DMS153 (cell line): ENCODE measurements at regions not wholly inside any gene's neighbourhood (a gene's known extent, or its start where the extent isn't known, plus 50 kb on each side); places are given as distances from the start of the nearest gene placed in this dataset.
A peak's percentile ranks its signal among the peaks of the same experiment; 100 is the strongest.

Experiments
- DNase-seq: peaks from one replicate; lab custom pipeline; 2025; lab: John Stamatoyannopoulos, UW

DNA sequence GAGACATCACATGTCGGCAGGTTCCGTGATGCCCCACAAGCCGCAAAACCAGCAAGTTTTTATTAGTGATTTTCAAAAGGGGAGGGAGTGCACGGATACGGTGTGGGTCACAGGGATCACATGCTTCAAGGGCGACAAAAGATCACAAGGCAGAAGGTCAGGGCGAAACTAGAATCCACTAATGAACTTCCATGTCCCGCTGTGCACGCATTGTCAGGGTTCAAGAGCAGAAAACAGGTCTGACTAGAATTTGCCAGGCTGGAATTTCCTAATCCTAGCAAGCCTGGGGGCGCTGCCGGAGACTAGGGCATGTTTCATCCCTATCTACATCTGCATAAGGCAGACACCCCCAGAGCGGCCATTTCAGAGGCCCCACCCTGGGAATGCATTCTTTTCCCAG lies 225.2 kb downstream of the NPHP4 start:
- DNase-seq = peak; percentile 69

DNA sequence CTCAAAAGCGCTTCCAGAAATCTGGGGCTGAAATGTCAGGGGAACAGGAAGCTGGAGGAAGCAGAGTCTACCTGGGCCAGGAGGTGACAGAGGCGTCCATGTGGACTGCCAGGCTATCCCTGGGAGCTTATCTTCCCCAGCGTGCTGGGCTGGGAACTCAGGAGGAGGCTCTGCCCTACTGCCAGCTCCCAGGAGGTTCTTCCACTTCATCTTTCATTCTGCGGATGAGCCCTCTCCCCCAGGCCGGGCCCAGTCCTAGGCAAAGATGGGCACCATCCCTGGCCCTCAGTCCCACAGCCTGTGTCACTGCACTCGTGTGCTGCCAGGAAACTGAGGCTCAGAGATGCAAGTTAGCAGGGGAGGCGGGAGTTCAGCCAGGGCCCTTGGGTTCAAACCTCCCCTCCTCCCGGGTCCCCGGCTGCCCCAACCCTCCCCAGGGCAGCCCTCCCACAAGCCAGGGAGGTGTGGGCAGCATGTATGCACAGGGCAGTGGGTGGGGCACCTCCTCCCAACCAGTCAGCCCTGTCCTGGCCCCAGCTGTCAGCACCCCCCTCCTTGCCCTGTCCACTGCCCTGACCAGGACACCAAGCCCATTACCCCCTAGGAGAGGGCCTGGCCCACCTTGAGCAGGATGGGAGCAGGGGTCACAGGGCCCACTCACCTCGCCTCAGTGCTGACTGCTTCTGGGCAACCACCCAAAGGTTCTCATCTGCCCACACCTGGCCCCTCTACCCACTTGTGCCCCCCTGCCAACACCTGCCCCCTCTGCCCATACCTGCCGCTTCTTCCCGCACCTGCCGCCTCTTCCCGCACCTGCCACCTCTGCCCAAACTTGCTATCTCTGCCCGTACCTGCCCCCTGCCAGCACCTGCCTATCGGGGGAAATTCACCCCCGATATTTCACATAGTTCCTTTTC lies 226.0 kb downstream of the NPHP4 start:
- peak; percentile 73 for DNase-seq

DNA sequence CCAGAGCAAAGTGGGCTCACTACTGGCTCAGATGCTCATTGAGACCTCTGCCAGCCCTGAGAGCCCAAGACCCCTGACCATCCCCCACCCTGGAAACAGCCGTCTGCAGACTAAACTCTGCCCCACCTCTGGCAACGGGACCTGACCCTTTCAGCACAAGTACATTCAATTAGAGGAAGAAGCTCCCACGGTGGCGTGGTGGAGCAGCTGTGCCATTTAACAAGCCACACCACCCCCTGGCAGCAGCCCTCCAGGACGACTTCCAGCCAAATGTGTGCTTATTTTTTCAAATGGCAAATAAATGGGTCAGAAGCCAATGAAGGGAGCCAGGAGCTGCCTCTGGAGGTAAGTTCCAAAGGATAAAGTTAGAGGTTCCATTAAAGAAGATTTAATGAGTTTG lies 226.7 kb downstream of the NPHP4 start:
- DNase-seq = no peak

DNA sequence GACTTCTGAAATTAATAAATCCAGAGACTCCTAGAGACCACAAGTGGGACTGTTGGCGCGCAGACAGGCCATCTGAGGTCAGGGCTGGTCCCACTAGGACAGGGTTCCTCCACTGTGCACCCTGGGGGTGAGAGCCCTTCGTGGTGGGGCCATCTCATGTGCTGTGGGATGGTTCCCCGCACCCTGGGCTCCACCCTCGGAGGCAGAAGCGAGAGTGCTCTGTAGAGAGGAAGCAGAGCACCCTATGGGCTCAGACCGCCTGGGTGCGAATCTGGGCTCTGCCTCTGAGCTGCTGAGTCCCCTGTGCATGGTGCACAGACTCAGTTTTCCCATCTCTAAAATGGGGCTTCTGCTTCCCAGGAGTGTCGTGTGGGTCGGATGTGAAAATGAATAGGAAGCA lies 227.3 kb downstream of the NPHP4 start:
- DNase-seq = no peak

DNA sequence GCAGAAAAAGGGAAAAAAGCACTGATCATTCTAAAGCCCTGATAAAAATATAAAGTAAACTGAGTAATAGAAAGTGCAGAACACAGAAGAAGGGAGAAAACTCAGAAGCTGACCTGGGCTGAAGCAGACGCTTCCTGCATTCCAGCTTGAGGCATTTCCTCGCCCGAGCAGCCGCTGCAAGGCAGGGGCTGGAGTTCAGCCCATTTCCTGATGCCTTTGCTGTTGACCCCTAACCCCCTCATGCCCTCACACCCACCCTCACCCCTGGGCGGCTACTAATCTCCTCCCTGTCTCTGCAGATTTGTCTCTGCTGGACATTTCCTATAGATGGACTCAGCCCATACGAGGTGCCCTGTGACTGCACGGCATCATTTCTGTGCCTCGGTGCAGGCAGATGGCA lies 227.8 kb downstream of the NPHP4 start:
- DNase-seq = no peak

DNA sequence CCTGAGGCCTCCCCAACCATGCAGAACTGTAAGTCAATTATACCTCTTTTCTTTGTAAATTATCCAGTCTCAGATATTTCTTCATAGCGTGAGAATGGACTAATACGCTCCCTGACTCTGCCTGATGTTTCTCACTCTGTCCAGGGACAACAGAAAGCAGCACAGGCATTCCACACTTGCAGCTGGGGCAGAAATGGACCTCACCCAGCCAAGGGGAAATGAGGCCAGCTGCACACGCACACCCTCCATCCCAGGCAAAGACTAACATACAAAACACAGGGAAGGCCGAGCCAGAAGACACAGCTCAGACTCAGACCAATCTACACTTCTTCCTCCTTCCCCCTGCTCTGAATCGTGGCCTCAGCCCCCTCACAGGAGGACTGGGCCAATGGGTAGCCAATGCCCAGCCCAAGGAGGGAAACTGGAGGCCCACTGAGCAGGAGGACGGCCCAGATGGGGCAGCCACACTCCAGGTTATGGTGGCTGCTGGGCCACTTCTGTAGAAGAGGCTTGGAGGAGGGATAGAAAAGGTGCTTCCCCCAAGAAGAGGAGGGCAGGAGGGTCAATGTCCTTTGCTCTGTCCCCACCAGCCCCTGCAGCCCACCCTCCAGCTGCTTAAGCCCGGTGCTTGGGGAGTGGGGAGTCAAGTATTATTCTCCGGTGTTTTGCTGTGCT lies 228.4 kb downstream of the NPHP4 start:
- no peak for DNase-seq

DNA sequence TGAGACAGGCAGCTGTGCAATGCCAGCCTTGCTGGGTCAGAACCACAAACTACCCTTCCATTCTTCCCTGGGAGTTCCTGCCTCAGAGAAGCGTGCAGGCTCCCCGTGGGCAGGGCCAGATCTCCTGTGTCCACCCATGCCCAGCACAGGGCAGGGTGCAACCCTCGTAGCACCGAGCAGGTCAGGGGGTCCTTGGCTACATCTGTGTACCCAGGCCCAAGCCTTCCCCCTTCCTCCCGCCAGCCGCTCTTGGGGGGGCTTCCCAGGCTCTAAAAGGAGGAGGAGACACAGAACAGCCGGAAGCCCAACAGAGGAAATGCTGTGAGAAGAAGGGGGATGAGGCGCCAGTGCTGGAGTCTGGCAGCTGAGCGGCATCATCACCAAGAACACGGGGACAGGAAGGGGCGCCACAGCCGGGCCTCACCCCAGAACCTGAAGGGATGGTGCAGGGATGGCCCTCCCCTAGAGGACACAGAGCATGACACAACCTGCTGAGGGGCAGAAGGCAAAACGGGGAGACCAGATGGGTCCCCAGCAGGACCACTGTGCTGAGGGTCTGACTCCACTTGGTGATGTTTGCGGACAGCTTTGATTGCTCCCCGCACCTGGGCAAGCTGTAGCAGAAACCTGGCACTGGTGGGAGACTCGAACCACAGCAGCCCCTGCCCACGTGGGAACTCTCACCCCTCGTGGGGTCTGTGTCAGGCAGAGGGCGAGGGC lies 233.2 kb downstream of the NPHP4 start:
- DNase-seq = no peak

DNA sequence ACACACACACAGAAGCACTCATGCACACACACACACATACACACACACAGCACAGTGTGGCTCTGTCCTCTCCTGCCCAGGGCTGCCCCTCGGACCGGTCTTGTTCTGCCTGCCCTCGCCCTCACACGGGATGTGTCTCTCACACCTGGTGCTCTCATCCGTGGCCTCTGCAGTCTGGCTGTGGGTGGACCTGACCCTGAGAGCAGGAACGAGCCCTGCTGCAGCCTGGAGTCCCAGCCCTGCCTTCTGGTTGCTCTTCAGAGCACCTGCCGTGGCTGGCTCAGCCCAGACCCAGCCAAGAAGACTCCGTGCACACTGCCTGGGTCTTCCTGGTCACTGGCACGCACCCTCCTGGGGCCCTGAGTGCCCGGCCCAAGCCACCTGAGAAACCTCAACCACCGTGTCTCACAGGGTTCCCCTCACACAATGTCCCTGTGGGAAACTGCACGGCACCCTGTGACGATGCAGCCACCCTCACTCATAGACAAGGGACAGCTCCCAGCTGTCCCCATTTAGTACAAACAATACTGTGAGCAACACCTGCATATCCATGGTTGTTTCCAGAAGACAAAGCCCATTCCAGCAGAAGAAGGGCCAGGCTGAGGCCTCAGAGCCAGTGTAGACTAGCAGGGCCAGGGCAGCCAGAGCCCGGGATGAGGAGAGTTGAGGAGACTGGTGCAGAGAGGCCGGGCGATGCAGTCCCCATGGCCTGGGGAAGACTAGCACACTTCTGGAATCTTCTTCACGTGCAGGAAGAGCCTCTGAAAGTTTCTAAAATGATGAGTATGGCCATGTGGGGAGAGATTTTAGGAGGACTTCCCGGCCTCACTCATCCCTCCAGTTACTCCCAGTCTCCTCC lies 234.0 kb downstream of the NPHP4 start:
- peak; percentile 46 for DNase-seq

DNA sequence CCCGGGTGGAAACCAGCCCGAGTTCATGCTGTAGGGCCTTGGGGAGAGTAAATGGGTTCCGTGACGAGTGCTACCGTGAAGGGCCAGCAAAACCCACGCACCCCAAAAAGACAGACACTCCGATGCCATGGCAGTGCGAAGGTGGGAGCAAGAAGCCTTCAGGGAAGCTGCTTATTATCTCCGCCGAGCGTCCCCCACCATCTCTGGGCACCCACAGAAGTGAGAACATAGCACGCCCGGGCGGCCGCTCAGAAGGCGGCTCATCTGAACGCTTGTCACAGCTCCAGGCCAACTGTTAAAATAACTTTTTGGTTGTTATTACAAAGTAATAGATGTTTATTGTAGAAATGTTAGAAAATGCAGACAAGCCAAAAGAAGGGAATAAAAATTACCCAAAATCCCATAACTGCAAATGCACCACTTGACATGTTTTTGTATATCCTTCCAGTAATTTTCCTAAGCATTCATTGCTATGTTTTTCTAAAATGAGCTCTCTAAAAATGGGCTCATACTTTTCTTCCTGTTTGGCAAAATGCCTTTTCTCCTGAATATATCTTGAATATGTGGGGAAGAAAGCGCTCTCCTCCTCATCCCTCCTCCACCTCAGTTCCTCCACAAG lies 234.9 kb downstream of the NPHP4 start:
- DNase-seq = no peak

DNA sequence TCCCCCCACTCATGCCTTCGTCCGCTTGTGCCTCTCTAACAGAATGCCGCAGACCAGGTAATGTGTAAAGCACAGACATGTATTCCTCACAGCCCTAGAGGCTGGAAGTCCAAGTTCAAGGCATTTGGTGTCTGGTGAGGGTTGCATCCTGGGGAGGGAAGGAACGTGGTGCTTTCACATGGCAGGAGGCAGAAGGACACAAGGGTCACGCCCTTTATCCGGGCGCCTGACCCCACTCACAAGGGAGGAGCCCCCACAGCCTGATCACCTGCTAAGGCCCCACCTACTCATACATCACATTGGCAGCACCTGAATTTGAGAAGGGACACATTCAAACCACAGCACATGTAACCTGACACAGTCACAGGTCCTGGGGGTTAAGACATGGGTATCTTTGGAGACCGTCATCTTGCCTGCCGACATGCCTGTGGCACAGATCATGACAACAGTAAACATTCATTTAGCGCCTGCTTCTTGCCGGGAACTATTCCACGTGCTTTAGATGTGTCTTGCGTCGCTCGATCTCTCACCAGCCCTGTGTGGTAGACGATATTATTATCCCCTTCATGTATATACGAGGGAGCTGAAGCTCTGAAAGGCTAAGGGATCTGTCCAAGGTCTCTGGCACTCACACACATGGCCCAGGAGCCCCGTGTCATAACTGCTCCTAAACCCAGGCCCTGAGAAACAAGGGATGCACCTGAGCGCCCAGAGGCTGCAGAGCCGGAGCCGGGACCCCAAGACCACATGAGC lies 235.6 kb downstream of the NPHP4 start:
- DNase-seq = no peak

DNA sequence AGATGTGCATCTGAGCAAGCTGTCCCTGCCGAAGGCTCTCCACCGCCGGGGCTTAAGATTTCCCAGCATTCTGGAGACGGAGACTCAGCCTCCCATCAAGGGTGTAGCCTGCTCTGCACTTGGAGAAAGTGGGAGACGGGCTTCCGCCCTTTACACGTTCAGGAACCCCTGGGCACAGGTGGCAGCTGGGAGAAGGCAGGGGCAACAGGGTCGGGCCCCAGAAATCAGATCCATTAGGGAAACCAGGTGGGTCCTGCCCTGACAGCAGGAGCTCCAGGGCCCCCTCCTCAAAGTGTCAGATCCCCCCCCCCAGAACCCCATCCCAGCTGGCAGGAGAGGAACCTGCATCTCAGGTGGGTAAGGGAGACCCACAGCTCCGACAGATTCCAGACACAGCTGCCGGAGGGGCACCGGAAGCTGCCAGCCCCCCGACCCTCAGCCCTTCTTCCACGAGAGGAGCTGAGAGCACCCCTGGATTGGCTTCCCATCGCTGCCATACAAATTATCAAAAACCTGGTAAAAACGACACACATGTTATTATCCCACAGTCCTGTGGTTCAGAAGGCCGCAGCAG lies 236.6 kb downstream of the NPHP4 start:
- DNase-seq = no peak

DNA sequence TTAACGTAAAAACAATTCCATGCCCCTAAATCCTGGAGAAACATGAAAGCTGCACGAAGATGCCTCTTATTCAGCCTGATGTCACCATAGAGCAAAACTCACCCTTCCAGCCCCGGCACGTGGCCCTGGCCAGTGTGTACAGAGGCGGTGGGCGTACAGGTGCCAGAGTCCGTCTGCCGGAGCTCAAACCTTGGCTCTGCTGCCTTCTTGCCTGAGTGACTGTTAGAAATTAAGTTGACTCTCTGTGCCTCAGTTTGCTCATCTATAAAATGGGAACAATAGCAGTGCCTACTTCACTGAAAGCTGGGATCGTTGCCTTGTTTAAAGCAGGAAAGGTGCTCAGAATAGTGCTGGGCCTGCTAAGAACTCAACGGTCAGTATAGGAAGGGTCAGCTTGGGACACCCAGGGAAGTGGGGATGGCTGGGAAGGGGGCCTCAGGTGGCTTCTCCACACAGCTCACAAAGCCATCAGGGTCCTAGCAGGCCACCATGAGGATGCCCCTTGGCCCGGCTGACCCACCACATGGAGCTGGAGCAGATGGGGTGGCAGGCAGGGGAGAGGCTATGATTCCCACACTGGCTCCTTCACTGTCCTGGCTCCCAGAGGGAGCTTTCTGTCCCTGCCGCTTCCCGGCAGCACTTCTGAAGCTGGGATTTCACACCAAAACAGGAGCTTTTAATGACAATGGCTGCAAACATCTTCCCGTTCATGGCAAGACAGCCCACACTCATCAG lies 237.2 kb downstream of the NPHP4 start:
- DNase-seq = no peak

DNA sequence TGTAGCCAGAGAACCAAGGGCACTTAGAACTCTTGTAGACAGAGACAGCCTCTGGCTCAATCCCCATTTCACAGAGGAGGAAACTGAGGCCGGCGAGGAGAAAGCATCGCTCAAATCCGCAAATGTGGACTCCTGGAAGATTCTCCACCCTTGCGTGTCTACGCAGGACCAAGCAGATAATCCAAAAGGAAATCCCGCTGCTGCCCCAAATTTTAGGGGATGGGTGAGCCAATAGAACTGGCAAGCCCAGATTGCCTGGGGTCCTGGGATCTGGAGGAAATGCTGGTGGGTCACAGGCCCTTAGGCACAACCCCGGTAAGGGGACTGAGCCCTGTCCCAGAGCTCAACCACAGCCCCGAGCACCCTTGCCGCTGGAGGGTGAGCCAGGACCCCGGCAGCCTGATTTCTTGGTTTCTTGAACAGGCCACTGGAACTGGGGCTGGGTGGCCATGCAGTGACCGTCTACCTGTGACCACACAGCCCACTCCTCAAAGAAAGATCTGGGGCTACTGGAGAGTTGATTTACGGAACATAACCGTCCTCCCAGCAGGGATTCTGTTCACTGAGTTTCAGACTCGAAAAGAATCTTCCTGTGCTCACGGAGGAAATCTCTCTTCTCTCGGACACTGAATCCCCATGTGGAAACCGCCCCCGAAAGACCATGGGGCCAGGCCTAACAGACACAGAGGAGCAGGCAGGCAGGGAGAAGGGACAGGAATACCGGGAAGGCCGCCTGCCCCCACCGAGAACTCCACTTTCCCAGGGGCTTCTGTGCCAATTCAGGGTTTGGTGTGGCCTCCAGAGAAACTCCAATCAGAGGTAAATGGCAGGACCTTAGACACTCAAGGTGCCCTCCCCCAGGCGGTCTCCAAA lies 238.4 kb downstream of the NPHP4 start:
- DNase-seq = no peak

DNA sequence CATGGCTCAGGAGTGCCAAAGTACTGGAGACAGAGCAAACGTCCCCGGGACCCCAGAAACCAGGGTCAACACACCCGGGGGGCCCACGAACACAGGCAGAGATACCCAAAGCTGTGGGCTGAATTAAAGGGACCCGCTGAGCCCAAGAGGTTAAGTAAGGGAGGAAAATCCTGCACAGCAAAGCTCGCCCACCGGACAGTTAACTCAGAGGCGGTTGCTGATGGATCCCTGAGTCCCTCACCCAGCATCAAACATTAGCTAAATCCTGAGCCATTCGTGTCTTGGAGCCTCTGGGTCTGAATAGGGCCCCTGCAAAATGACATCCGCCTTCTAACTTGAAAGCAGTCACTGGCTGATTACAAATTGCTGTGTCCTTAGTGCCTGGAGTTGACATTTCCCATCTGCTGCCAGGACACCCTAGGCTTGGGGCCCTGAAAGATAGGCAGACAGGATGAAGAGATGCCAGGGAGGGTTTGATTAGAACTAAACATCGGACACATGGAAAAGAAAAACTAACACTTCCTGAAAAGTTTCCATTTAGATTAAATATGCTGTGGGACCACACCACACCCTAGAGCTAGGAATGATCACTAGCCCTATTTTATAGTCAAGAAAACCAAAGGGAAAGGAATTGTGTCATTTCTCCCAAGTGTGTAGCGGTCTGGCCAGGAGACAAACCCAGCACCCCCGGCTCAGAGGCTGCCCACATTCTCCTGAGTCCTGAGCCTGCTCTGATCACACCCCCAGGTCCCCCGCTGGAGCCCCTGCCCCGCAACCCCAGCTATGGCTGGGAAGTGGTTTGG lies 239.3 kb downstream of the NPHP4 start:
- DNase-seq = no peak

DNA sequence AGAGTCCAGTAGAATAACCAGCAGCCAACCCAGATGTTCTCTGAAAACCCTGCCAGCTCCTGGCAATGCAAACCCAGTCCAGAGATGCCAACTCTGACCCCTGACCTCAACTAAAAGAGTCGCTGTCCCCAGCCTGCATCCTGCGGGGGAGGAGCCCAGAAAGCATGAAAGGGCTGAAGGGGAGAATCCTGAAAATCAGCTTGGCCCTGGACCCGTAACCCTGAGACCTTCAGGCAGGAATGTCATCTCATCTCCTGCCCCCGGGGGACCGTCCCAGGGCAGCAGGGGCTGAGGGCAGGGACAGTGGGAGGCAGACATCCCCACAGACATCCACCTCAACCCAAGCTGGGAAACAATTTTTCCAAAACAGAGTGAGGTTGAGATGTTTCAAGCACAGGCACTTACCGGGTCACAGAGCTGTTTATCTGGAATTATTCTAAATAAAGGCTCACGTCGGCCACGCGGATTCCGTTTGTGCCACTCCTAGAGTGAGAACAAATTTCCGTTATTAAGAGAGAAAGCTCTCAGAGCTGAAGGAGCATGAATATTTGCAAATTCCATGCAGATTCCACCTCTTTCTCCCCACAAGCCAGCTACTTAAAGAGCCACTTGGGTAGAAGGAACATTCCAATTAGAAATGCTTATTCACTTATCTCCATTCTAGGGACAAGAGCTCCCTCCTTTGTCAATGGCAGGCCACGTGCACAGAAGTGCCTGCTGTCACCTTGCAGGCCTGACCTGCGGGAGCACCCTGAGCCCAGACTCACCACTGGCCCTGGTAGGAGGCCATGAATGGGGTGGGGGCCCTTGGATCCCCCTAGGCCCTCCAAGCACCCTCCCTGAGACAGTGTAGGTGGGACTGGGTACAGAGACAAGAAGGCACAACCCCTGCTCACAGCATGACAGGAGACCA lies 240.1 kb downstream of the NPHP4 start:
- DNase-seq = no peak

DNA sequence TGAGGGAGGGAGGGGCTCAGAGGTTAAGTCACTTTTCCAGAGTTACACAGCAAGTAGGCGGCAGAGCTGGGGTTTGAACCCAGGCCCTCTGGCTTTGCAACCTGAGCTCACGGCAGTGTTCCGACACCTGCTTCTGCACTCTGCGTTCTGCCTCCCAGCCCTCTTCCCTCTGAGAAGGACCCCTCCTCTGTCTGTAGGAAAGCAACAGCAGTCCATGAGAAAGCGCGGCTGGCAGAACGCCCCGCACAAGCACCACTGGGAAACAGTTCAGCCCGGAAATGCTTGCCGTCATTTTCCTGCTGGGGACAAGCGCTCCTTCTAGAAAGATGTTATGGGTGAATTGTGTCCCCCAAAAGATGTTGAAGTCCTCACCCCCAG lies 241.1 kb downstream of the NPHP4 start:
- no peak for DNase-seq
